Activated gamma-delta T cell treated with Interleukin-2 at 50 U/mL for 16 hours (primary cell): ENCODE measurements at regions not wholly inside any gene's neighbourhood (a gene's known extent, or its start where the extent isn't known, plus 50 kb on each side); places are given as distances from the start of the nearest gene placed in this dataset.

Experiments
- DNase-seq: peaks from one replicate; pipeline ENCODE4 v3.0.0-alpha.2; 2020

DNA sequence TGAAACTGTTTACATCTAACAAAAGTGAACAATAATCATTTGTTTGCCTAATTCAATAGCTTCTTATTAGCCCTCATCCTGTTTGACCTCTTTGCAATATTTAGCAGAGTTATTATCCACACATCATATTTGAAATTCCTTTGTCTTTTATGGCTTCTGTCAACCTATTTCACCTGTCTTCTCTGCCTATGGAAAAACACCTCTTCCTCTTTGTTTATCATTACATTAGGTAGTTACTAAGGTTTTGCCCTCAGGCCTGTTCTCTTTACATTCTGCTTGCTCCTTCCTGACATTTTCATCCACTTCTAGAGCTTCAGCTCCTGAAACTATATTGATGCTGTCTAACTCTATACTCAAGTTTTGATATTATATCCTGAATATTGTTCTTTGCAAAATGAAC is 183.0 kb downstream of the SUCNR1 start:
- no peak for DNase-seq

DNA sequence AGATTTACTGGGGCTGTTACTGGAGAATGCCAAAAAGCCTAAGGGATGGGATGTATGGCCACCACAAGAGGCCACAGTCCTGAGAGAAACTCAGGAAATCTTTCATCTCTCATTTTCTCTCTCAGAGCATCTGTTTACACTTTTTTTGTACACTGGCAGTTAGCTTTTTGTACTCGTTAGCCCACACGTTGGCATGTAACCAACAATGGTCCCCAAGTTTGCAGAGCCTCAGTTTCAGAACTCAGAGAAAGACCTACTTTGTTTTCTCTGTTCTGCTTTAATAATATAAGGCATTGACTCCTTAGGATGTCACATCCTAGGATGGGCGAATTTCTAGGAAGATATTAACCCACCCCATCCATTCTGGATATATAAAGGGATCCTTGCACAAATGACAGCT is 183.5 kb downstream of the SUCNR1 start:
- DNase-seq, result no peak

DNA sequence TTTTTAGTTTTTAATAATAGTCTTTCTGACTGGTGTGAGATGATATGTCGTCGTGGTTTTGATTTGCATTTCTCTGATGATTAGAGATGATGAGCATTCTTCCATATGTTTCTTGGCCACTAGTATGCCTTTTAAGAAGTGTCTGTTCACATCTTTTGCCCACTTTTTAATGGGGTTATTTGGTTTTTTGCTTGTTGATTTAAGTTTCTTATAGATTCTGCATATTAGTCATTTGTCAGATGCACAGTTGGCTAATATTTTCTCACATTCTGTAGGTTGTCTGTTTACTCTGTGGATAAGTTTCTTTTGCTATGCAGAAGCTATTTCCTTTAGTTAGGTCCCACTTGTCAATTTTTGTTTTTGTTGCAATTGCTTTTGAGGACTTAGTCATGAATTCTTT is 185.4 kb downstream of the SUCNR1 start:
- no peak for DNase-seq

DNA sequence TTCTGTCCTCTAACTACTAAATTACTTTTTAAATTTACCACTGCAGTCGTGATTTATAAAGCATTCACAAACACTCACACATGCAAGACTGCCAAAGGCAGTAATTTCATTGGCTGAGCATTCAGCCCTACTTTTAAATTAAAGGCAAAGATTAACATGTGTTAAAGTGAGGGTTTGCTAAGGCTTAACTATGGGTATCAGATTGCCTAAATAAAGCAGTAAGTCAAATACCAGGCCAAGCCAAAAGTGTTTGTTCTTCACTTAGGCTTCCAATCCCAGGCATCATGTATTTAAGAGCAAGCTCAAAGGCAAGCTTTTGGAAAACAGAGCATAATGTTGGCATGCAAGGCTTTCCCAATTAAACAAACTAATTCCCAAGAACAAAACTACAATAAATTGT is 187.3 kb downstream of the SUCNR1 start:
- no peak for DNase-seq

DNA sequence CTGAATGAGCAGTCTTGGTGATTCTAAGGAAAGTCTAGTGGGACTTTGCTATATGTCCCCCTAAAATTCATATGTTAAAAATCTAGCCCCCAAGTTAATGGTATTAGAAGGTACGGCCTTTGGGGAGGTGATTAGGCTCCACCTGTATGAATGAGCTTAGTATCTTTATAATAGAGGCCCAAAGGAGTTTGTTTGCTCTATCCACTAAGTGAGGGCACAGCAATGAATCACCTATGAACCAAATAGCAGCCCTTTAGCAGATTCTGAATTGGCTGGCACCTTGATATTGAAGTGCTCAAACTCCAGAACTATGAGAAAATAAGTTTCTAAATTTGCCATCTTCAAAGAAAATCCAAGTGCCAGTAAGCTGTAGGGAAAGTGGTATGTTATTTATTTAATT is 187.9 kb downstream of the SUCNR1 start:
- no peak for DNase-seq

DNA sequence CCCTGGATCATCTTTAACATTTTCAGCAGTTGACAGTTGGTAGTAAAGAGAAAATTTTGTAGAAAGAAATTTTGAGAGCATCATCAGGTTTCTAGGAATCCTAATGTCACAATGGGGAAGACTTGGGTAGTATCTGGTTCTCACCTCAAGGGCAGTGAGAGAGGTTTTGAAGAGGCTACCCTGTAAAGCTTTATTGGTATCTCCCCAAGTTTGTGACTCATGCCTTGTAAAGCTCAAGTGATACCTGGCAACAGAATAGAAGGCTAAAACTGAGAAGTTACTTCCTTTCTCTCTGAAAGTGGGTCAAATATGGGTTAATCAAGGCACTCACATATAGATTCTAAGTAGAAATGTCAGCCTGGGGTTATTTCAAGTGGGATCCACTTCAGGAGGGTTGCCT is 196.4 kb downstream of the SUCNR1 start:
- DNase-seq, result no peak

DNA sequence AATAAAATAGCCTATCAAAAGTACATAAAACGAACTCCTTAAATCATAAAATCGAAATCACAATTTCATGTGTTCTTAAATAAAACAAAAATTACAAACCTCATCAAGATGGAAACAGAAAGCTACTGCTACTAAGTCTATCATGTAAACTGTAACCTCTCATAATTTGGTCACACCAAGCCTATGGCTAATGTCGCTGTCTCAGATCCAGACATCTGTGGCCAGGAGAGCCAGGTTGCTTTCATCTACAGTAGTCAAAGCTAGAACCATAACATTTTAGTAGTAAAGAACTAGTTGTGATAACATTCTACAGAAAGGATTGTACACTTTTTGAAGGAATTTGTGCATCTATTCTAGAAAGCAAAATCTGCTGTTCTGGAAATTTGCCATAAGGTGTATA is 197.4 kb upstream of the MBNL1 start:
- DNase-seq, result no peak

DNA sequence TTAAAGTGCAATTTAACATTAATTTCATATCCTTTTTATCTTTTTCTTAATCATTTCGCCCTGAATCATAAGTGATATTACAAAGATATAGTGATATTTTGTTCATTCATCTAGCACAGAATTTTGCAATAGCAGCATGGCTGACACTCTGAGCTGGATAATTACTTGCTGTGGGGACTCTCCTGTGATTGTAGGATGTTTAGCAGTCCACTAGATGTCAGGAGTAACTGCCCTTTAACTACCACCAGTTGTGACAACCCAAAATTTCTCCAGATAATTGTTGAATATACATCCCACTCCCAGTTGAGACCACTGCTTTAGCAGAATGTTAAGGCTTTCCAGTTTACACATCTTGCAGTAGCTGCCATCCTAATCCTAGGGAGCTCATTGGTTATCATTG is 196.8 kb upstream of the MBNL1 start:
- no peak for DNase-seq

DNA sequence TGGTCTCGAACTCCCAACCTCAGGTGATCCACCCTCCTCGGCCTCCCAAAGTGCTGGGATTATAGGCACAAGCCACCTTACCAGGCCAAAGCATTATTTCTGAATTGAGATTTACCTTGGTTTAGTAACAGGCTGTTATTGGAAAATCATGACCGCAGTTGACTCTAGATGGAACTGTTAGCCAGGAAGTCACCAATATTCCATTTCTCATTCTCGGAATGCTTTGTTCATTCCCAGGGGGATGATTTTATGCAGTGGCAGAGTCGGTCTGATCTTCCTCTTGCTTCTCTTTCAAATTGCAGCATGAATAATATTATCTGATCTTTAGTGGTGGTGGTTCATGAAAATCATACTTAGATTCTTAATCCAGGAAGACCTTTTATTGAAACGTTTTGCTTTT is 195.5 kb upstream of the MBNL1 start:
- DNase-seq, result no peak

DNA sequence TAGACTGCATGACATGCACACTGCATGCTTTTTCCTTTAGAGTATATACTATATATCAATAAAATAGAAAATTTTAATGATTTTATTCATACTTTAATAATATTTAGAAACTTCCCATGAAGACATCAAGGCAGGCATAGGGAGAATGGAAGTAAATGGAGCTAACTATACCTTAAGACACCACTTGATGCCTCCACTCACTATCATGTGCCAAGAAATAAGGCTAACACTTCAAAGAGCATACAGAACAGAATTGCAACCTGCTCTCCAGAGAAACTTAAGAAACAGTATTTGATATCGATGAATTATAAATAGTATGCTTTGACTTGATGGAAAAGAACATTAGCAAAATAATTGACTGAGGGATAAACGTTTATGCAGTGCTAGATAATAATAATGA is 192.6 kb upstream of the MBNL1 start:
- DNase-seq, result no peak

DNA sequence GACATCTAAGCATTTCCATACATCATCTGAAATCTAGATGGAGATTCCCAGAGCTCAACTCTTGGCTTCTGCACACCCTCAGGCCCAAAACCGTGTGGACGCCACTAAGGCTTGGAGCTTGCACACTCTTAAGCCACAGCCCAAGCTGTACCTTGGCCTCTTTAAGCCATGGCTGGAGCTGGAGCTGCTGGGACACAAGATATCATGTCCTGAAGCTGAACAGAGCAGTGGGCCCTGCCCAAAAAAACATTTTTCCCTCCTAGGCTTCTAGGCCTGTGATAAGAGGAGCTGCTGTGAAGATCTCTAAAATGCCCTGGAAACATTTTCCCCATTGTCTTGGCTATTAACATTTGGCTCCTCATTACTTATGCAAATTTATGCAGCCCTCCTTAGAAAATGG is 188.7 kb upstream of the MBNL1 start:
- DNase-seq, result no peak

DNA sequence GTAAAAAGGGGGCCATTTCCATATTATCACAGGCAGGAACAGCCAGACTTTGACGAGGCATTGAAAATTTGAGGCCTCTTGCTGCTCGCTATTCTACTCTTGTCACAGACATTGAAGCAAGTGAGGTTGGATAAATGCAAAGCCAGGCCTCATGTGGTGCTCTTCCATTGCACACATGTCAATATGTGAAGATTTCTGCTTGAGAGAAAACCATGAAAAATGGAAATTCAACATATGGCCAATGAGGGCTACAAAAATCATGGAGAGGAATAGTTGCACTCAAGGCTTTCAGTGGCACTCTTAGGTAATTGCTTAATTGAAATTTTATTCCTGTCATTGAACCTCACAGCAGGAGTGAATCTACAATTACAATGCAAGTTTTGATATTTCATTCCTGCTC is 185.6 kb upstream of the MBNL1 start:
- DNase-seq, result no peak

DNA sequence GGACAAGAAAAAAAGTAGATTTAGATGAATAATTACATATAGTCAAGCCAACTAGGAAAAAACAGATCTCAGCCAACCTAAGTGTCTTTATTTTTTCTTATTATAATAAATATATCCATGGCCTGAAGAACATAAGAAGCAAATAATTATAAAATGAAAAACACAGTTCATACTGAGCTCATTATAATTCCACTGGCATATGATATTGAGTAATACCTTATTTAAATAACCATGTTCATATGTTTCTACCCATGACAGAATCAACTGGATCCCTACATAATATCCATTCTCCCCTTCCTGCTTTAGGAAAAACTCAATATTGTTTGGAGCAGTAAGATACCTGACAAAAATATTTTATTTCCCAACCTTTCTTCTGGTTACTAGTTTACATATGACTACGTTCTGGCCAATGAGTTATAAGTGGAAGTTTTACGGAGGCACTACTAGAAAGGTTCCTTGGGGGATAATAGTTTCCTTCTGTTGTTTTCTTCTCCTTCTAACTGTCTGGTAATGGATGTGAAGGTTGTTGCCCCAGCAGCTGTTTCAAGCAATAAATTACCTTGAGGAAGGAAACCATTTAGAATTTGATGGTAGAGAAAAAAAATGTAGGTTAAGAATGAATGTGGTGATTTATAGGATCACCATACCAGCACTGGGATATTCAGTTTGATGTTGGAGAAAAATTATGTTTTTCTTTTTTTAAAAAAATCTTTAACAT is 184.1 kb upstream of the MBNL1 start:
- DNase-seq, result no peak

DNA sequence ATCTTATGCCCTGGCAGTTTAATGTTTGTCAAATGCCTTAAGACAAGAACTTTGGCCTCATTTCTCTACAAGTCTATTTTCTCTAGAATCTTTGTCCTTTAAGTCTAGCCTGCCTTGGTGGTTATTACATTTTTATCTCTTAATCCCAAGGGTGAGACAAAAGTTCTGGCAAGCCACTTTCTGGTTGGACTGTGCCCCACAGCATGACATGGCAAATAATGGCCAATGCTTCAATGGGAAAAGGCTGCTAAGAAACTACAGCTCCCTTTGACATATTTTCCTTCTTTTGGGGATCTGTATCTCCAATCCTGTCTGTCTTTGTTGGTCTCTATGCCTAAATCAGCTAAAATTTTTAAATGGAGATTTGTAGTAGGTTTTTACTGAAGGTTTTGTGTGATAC is 181.6 kb upstream of the MBNL1 start:
- no peak for DNase-seq

DNA sequence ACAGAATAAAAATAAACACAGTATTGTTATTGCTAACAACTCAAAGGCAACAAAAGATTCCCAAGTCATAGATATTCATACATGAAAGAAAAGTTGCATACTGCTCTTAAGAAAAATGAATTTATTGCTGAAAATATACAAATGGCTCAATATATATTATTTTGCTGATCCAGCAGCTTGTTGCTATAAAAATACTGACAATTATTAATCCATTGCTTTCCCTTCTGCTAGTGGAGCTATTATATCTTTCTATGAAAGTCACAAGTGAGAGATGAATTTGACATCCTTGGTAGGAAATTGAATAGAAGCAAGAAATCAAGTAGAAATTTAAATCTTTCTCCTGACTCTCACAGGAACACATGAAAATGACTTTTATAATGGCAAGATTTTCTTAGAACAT is 179.2 kb upstream of the MBNL1 start:
- no peak for DNase-seq

DNA sequence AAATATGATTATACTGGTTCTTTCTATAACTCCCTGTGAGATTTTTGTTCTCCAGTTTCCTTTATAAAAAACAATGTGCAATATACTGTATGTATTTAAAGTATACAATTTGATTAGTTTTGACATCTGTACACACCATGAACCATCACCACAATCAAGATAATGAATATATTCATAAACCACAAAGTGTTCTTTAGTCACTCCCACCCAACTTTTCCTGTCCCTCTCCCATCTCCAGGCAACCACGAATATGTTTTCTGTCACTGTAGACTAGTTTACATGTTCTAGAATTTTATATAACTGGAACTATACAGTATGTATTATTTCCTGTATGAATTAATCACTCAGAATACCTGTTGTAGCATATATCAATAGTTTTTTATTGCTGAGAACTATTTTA is 177.0 kb upstream of the MBNL1 start:
- DNase-seq, result no peak

DNA sequence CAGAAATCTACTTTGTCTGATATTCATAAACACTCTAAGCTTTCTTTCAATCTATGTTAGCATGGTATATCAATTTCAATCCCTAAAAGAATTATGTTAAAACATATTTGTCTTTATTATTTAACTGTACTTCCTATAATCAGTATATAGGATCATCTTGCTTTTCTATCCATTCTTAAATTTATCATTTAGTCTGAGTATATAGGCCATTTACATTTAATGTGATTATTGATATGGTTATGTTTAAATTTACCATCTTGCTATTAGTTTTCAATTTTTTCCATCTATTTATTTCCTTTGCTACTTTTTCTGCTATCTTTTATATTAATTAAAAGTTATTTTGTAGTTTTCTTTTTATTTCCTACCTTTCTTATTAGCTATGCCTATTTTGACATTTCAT is 174.8 kb upstream of the MBNL1 start:
- DNase-seq, result no peak

DNA sequence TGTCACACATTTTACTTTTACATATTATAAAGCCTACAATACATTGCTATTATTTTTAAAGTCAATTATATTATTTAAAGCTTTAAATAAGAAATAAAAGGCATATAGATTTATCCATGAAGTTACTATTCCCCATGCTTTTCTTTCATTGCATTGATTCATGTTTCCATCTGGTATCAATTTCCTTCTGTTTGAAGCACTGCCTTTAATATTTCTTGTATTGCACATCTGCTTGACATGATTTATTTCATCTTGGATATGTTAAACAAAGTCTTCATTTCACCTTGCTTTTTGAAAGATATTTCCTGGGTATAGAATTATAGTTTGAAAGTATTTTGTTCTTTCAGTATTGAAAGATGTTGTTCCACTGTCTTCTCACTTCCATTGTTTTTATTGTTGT is 174.3 kb upstream of the MBNL1 start:
- DNase-seq, result no peak

DNA sequence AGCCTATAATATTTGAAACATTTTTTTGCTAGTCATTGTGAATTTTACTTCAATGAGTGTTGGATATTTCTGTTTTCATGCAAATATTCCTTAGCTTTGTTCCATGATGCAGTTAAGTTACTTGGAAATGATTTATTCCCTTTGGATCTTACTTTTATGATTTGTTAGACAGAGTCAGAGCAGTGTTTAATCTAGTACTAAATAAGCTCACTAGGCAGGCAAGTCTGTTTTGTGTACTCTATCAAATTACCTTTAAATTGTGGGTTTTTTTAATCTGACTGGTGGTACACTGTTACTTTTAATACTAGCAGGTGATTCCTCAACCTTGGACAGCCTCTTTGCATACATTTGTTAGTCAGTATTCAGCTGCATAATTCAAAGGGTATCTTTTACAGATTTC is 173.3 kb upstream of the MBNL1 start:
- no peak for DNase-seq

DNA sequence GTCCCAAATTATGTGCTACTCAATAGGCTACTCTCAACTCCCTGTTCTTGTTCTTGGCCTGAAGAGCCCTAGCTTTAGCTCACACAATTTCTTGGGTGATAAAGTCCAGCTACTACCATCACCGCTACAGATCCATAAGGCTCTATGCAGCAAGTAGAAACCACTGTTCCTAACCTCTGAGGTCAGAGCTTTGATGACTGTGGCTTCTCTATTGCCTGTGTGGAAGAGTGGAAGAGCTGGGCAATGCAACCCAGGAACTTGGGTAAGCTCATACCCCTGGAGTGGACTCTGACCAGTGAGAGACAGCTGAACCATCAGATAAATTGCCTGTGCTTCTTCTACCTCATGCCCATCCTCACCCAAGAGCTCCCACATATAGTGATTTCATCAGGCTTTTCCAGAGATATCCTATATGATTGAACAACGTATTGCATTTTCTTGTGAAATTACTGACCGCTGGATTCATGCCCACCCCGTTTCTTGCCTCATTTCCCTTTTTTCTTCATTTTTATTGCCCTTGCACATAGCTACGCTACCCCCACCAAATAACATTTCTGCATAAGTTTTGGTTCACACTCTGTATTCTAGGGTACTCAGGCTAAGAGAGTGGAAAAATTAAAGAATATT is 172.3 kb upstream of the MBNL1 start:
- DNase-seq, result no peak

DNA sequence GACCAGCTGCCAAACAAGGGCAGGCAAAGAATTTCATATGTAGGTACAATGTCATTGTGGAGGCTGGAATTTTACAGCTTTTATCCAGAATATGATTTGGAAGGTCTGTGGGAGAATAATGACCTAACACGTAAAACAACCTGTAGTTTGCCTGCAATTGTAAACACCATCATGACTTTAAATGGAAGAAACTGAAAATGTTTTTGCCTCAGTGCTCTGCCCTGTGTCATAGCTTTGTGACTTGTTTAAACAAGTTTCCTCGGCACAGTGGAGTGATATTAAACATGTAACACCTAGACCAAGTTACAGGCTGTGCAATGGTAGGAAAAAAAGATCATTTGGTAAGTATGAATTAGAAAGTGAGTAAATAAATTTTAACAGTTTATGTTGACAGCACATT is 171.6 kb upstream of the MBNL1 start:
- no peak for DNase-seq

DNA sequence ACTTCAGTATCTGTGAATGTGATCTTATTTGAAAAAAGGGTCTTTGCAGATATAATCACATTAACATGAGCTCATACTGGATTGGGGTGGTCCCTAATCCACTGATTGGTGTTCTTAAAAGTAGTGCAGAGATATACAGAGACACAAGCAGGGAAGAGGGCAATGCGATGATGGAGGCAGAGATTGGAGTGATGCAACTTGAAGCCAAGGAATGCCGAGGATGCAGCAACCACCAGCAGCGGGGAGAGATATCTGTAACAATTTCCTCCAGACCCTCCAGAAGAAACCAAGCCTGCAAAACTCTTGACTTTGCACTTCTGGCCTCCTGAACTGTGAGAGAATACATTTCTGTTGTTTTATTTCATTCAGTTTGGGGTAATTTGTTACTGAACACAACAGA is 171.0 kb upstream of the MBNL1 start:
- DNase-seq, result no peak

DNA sequence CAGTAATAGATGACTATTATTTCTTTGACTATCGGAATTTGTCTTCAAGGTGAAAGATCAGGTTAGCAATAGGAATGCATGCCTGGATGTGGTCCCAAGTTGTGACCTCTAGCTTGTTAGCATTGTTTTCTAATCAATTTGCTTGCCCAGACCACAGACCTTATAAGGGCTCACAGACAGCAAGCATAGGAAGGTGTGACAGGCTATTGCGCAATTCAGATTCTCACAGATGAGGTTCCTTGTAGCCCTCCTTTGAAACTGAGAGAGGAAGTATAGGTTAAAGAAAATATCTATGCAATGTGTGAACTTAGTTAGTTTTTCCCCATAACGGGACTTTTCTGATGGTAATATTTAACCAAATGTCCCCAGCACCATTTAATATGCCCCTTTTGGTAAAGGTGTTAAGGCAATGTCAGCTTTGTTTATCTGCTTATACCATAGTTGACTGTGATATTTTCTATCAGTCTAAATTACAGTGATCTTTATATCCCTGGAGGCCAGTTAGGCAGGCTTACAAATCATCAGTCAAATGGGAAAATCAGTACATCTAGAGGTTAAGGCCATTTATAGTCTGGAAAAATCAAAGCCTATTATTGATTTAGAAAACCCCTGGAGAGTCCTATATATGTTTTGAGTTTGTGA is 168.1 kb upstream of the MBNL1 start:
- DNase-seq, result peak; percentile 5

DNA sequence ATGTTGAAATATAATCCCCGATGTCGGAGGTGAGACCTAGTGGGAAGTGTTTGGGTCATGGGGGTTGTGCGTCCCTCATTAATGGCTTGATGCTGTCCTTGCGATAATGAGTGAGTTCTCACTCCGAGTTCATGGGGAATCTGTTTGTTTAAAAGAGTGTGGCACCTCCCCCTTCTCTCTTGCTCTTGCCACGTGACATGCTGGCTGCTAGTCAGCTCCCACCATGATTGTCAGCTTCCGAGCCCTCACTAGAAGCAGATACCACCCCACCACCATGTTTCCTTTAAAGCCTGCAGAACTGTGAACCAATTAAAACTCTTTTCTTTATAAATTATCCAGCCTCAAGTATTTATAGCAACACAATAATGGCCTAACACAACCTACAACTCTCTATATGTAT is 166.3 kb upstream of the MBNL1 start:
- no peak for DNase-seq

DNA sequence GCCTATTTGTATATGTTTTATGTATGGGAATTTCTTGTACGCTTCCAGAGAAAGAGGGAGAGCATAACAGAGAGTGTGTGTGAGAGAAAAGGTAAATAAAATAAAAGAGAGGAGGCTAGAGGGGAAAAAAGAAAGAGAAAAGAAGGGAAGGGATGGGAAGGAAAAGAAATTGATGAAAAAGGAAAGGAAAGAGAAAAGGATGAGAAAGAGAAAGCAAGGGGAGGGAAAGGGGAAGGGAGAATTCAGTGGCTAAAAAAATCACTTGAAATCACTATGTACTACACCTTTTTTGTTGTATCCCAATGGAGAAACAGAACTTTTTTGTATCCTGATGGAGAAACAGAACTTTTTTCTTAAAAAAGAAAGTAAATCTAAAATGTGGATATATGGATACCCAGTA is 165.5 kb upstream of the MBNL1 start:
- DNase-seq, result no peak
